B cell (primary cell): ENCODE measurements at regions not wholly inside any gene's neighbourhood (a gene's known extent, or its start where the extent isn't known, plus 50 kb on each side); places are given as distances from the start of the nearest gene placed in this dataset.

ENCODE experiments used
- CTCF ChIP-seq: fragments of 200-600 bp; IDR thresholded peaks from one replicate; pipeline ENCODE4 v1.8.0; 2022; ENCODE audit warnings: antibody characterized with exemption, mild to moderate bottlenecking
- EZH2 ChIP-seq: IDR thresholded peaks from 2 replicates; pipeline ENCODE4 v1.6.1; 2012; ENCODE audit warnings: borderline replicate concordance, low read depth, mild to moderate bottlenecking, moderate library complexity, low read length; ENCODE audit not compliant: insufficient read depth, poor library complexity, severe bottlenecking

- TF ChIP-seq CTCF (no peak), EZH2 (no peak)
Measured at GRCh38 chrX:38881727-38882126, 80.5 kb downstream of the MID1IP1 start.
